A673 (cell line): ENCODE measurements at regions not wholly inside any gene's neighbourhood (a gene's known extent, or its start where the extent isn't known, plus 50 kb on each side); places are given as distances from the start of the nearest gene placed in this dataset.

Source experiments
- EZH2 ChIP-seq: fragments of 200-600 bp; sonication (generic); IDR thresholded peaks from 2 replicates; pipeline ENCODE4 v1.6.1; 2017; ENCODE audit warnings: borderline replicate concordance, low read depth, mild to moderate bottlenecking, mixed read lengths, antibody characterized with exemption, low read length; ENCODE audit not compliant: poor library complexity, severe bottlenecking
- TF ChIP-seq, protein P1 (sequence below): fragments of 300-800, 200-600 bp; sonication (generic); conservative IDR thresholded peaks from 2 replicates; pipeline ENCODE4 v1.5.1; 2017; ENCODE audit warnings: low read depth, mild to moderate bottlenecking, antibody characterized with exemption, low read length, moderate library complexity, mixed read lengths

DNA sequence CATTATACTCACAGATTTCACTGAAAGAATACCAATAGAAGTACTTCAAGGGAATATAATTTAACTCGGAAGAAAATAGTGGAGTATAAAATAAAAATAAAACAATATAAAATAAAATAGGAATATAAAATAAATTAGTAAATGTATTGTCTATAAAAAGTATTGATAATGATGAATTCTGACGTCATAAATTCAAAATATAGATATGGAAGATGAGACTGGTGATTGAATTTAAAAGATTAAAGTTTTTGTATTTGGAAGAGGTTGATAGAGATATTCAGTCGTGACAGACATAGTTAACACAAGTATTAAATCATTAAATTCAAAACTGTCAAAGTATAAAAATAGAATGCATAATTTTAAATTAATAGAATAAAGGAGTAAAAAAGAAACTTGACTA is 964.9 kb upstream of the C9orf72 start:
- TF ChIP-seq EZH2, result no peak
- TF ChIP-seq, protein P1, sequence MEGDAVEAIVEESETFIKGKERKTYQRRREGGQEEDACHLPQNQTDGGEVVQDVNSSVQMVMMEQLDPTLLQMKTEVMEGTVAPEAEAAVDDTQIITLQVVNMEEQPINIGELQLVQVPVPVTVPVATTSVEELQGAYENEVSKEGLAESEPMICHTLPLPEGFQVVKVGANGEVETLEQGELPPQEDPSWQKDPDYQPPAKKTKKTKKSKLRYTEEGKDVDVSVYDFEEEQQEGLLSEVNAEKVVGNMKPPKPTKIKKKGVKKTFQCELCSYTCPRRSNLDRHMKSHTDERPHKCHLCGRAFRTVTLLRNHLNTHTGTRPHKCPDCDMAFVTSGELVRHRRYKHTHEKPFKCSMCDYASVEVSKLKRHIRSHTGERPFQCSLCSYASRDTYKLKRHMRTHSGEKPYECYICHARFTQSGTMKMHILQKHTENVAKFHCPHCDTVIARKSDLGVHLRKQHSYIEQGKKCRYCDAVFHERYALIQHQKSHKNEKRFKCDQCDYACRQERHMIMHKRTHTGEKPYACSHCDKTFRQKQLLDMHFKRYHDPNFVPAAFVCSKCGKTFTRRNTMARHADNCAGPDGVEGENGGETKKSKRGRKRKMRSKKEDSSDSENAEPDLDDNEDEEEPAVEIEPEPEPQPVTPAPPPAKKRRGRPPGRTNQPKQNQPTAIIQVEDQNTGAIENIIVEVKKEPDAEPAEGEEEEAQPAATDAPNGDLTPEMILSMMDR, result no peak
